ENCODE measurements at regions not wholly inside any gene's neighbourhood (a gene's known extent, or its start where the extent isn't known, plus 50 kb on each side); places are given as distances from the start of the nearest gene placed in this dataset.

DNA sequence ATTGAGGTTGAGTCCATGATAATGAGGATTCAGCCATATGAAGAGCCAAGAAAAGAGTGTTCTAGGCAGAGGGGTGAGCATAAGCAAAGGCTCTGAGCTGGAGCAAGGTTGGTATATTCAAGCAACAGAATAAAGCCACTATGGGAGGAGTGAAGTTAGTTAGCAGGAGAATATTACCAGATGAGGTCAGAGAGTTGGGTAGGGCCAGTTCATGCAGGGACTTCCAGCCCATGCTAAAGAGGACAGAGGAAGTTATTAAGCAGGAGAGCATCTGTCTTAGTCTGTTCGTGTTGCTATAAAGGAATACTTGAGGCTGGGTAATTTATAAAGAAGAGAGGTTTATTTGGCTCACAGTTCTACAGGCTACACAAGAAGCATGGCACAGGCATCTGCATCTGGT, 57.1 kb upstream of the ATG10 start:
- no peak for DNase-seq (ENCODE audit: low read depth)

DNA sequence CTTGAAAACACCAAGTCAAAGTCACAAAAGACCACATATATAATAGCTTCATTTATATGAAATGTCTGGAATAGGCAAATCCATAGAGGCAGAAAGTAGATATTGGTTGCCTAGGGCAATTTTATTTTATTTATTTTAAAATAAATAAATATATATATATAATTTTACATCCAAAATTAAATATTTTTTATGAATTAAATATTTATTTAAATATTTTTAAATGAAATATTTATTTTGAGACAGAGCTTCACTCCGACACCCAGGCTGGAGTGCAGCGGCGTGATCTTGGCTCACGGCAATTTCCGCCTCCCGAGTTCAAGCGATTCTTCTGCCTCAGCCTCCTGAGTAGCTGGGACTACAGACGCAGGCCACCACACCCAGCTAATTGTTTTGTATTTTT, 58.9 kb upstream of the ATG10 start:
- DNase-seq (ENCODE audit: low read depth): no peak

DNA sequence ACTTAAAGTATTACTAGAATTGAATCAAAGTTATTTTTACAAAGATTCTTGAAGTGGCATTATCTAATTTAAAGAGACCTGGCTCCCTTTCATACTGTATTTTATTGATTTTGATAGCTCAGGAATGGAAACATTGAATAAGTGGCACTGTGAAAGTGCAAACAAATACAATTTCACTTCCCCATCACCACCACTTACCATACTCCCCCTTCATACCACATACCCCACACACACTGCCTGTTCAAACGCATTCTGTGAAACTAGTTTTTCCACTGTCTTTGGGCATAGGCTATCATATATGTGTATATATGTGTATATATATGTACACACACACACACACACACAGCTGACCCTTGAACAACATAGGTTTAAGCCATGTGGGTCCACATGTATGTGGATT, 62.1 kb upstream of the ATG10 start:
- DNase-seq (ENCODE audit: low read depth): no peak

DNA sequence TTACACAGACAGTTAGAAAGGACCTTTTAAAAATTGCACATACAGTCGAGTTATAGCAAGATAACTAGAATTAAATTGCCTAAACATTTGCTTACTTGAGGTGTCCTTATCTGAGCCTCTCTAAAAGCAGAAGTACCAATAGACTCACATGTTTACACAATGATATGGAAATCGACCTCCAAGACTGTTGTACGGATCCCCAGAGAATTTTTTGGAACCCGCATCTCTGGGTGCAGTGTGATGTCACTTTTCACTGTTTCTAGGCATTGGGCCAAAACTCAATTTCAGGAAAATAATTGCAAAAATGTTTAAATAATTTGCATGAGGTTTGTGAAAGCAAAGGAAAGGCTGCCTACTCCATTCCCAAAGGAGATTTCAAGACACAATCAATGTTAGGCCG, 63.1 kb upstream of the ATG10 start:
- DNase-seq (ENCODE audit: low read depth): no peak

DNA sequence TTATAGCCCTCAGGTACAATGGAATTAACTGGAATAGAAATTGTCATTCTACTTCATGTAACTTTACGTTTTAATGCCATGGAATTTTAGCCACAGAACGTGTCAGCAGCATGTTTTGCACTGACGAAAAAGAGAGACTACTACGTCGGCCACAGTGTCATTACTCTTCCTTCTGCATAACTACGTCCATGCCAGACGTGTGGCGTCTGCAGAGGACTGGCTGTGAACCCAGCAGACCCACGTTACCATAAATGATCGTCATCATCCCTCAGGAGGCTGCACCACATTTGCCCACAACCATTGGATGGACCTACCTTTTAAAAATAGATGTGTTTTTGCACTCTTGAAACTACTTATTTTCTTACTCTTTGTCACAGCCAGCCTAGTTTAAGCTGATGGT, 63.8 kb upstream of the ATG10 start:
- no peak for DNase-seq (ENCODE audit: low read depth)

DNA sequence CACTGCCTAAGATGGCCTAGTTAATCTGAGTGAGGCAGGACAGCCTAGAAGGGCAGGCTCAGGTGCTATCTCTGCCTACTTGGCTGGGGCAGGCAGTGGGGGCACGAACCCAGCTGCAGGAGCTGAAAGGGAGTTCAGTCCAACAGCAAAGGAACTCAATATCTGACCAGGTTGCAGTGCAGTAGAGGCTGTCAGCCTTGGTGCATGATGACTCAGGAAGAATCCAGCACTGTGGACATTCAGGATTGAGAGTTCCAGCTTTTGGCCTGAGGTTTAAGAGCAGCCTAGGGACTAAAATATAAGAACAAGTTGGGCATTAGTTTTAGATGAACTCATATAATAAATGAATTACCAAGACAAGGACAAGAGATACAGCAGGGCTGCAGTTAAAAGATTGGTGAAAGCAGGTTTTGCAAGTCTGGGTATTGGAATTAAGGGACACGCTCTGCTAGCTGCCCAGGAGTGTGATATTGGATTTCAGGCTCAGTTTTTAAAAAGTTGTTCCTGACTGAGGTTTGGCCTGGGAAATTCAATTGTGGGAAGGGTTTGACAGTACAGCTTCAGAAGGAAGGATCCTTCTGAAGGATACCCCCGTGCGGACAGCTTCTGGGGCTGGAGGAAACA, 64.7 kb upstream of the ATG10 start:
- no peak for DNase-seq (ENCODE audit: low read depth)

DNA sequence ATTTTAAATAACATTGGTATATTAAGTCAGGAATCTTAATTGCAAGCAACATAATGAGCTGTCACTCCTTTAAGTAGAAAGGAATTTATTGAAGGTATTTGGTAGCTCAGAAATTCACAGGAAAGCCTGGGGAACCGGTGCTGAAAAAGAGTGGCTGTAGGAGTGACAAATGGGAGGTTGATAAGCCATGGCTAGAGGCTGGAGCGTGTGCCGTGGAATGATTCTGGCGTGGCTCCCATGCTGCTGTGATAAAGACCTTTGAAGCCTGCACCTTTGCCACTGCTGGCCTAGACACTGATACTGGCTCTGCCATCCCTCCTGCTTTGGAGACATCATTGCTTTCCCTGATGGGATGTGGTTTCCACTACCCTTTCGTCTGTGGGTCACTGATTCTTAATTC, 65.7 kb upstream of the ATG10 start:
- no peak for DNase-seq (ENCODE audit: low read depth)

DNA sequence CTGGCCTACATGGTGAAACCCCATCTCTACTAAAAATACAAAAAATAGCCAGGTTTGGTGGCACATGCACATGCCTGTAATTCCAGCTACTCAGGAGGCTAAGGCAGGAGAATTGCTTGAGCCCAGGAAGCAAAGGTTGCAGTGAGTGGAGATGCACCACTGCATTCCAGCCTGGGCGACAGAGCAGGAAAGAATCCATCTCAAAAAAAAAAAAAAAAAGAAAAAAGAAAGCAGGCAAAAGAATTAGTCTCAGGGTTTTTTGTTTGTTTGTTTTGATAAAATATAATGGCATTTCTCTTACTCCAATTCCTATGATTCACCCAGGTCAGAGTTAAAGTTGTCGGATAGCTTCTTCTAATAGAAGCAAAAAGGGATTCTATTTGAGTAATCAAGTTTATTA, 67.0 kb upstream of the ATG10 start:
- no peak for DNase-seq (ENCODE audit: low read depth)

DNA sequence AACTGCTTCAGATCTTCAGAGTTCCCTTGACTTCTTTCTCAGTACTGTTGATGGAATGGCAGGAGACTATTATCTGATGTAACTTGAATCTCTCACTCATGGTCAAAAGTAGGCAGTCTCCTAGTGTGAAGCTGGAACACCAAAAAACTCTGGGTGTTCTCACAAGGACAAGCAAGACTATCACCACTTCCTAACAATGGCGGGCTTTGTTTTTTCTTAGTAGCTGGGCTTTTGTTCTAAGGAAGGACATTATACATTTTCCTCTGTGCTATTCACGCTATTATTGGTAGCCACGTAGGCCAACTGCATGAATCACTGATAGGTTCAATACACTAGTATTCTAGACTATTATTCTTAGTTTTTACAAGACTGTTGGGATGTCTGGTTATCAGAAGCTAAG, 67.7 kb upstream of the ATG10 start:
- no peak for DNase-seq (ENCODE audit: low read depth)

DNA sequence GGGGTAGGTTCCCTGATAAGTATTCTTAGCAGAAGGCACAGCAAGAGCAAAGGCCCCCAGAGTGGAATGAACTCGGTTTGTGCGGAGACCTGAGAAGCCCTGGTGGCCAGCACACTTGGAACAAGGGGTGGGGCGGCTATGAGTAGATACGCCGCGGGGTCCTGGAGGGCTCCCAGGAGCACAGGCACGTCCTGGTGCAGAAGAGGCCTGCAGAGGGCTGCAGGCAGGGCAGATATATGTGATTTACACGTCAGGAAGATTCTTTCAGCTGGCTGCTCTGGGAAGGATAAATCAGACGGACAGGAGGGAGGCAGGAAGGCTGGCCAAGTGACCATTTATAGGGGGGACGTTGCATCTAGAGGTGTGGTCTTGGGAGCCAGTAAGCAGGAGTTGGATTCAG, 70.2 kb upstream of the ATG10 start:
- DNase-seq (ENCODE audit: low read depth): no peak

DNA sequence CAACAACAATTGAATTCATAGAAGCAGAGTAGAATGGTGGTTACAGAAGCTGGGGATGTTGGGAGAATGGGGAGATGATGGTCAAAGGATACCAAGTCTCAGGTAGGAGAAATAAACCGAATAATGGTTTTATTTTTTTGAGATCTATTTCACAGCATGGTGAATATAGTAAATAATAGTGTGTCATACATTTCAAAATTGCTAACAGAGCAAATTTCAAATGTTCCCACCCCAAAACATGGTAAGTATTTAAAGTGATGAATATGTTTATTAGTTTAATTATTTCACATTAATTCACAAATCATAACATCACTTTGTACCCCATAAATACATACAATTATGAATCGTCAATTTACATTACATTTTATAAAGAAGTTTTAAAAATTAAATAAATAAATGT, 72.7 kb upstream of the ATG10 start:
- DNase-seq (ENCODE audit: low read depth): no peak

DNA sequence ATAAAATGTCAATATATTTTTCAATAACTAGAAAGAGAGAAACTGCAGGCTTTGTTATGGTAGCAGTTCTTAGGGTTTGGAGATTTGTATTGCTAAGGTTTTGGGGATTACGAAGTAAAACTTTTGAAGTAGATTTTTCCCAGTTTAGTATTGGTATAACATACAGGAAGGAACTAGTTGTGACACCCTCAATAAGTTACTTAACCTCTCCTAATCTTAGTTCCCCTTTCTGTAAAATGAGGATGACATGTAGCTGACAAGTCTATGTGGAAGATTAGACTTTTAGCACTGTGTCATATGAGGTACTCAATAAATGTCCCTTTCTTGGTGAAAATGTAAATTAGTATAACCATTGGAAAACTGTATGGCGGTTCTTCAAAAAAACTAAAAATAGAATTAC, 73.4 kb upstream of the ATG10 start:
- no peak for DNase-seq (ENCODE audit: low read depth)

DNA sequence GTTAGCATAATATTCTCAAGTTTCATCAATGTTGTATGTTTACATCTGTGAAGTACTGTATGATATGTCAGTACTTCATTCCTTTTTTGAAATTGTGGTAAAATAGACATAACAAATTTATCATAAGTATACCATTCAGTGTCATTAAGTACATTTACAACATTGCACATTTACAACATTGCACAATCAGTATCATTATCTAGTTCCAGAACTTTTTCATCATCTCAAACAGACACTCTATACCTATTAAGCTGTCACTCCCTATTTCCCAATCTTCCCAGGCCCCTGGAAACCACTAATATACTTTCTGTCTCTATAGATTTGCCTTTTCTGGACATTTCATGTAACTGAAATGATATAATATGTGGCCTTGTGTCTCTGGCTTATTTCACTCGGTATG, 75.1 kb upstream of the ATG10 start:
- DNase-seq (ENCODE audit: low read depth): no peak

DNA sequence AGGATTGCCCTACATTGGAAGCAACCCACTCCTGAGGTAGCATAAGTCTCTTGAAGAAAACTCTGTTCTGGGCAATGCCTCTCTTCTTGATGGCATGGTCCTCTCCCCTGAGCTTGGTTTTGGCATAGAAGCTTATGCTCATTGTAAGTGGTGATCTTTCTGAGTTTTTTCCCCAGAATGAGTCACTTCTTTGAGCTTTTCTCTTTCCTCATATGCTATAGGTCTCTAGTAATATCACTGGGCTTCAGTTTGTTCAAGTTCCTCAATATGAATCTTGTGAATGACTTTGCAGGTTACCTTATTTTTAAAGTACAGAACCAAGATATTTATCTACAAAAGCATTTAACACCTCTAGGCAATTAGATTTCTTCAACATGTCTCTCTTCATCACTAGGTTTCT, 76.5 kb upstream of the ATG10 start:
- DNase-seq (ENCODE audit: low read depth): no peak

DNA sequence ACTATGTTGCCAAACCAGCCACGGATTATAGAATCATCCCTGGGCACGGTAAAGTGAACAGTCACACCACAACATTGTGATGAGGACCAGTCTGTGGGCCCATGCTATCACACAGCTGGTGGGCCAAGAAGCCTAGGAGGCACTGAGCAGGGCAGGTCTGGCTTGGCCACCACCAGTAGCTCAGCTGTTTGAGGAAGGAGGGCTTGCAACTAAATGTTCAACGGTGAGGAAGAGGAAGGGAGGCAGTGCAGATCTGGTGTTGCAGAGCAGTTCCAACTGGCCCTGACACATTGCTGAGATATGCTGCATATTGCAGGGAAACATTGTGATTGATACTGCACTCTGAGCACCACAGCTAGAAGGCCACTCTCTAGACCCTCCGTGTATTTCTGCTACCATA, 77.9 kb upstream of the ATG10 start:
- DNase-seq (ENCODE audit: low read depth): no peak

DNA sequence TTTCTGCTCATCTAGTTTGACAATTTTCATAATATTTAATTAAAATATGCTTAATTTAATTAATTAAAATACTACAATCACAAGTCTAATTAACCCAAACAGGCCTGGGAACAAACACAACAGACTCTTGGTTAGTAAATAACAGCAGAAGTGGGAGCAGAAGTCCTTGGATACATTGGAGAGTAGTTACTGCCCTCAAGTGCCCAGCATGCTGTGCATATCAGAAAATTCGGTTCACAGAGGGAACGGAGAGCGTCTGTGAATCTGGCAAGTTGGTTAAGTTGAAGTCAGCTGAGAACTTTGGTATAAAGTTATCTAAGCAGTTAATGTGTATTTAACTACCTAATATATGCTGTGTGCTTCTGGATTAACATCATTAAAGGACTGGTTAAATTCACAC, 87.0 kb upstream of the ATG10 start:
- no peak for DNase-seq (ENCODE audit: low read depth)

DNA sequence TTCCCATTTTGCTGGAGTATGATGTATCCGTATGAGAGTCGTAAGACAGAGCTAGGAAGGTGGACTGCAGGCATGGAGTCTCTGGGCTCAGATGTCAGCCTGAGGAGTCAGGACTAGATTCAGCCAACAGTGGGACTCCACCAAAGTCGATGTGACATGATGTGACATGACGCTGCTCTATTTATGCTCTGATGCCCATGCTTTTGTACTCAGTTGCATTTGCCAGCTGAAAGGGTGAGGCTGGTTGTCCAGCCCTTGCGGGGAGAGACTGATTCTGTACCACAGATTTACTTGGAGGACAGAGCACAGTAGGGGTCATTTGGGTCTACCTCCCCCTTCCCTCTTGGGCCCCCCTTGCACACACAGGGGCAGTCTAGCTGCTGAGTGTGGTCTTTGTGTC, 88.5 kb upstream of the ATG10 start:
- no peak for DNase-seq (ENCODE audit: low read depth)

DNA sequence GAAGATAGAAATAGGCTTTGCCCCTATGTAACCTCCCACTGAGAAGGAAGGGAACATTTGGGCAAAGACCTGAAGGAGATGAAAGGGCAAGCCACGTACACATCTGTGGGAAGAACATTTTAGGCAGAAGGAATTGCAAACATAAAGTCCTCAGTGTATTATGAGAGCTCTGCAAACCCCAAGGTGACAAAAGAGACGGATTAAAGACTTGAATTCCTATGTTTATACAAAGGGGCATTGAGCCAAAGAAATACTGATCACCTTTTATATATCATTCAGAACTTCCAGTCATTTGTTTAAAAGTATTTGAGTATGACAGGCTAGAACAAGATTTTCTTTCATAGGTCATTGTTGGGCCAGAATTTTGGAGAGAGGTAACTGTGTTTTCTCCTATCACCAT, 90.2 kb upstream of the ATG10 start:
- no peak for DNase-seq (ENCODE audit: low read depth)

DNA sequence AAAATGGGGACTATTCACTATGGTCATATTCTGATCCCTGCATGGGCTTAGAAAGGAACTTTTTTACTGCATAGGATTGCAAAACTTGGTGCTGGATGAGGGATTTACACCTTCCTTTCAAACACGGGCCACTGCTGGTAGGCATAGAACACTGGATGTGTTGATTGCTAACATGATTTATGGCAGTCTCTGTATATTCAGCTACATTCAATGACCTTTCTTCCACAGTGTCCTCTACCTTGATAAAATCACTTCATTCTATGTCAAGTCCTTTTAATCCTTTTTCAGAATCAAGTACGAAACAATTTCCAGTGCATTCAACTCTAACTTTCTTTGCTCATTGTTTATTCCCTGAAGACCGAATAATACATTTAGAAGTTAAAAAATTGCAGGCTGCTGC, 91.9 kb upstream of the ATG10 start:
- no peak for DNase-seq (ENCODE audit: low read depth)

DNA sequence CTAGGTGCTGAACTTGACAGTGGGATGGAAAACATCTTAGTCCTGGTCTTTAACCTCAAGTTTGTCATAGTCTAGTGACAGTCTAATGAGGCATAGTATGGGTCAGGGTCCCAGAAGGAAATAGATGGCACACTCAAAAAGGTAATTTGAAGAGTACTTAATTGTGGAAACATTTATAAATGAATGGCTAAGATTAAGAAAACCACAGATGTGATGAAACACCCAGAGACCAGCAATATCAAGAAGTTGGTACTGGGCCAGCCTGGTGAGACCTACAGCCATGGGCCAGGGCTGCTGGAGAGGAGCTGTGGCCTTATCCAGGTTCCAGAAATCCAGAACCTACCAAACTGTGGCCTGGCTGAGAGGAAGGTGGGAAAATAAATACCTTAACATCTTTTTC, 93.5 kb upstream of the ATG10 start:
- DNase-seq (ENCODE audit: low read depth): no peak

DNA sequence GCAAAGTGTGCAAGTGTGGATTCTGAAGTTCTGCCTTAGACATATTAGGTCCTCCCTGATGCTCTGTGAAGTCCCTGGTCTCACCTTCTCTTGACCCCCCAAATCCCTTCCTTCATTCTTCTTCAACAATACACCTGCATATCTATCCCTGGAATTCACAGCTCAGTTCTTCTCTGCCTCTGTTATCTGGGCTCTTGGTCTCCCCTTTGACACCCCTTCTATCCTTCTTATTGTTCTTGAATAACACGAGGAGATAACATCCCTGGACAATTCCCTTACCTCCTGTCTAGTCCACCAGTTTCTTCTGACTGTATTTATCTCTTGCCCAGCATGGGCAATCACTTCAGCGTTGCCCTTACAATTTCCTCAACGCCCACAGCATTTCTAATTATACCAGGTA, 104.8 kb upstream of the ATG10 start:
- DNase-seq (ENCODE audit: low read depth): no peak

DNA sequence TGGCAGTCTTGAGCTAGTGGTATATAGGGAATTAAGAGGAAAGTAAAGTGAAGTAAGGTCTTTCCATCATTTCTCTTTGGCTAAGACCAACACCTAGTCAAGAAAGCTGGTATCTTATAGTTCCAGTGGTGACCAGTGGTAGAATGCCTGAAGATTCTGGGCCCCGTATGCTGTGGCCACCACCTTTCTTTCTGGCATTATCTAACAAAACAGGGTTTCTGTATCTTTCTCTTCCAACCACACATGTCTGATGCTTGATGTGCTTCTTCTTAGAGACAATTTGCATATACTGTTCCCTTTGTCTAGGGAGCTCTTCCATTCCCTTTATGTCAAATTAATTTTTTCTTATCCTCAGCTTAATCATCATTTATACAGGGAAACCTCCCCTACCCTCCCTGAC, 109.9 kb upstream of the SSBP2 start:
- DNase-seq (ENCODE audit: low read depth): no peak

DNA sequence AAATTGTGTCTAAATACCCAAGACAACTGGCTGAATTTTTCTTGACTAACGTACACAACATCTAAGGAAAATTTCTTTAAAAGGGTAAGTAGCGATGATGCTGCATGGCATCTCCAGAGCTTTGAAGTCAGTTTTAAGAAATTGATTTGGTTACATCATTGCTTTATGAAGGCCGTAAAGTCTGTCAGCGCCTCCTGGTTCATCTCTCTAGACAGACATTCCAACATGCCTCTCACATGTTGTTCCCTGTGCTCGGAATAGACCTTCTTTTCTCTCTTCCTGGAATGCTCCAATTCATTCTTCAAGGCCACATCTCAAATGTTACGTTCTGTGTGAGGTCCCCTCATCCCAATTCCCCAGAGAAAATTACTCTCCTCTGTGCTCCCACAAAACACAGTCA, 108.7 kb upstream of the SSBP2 start:
- DNase-seq (ENCODE audit: low read depth): no peak

DNA sequence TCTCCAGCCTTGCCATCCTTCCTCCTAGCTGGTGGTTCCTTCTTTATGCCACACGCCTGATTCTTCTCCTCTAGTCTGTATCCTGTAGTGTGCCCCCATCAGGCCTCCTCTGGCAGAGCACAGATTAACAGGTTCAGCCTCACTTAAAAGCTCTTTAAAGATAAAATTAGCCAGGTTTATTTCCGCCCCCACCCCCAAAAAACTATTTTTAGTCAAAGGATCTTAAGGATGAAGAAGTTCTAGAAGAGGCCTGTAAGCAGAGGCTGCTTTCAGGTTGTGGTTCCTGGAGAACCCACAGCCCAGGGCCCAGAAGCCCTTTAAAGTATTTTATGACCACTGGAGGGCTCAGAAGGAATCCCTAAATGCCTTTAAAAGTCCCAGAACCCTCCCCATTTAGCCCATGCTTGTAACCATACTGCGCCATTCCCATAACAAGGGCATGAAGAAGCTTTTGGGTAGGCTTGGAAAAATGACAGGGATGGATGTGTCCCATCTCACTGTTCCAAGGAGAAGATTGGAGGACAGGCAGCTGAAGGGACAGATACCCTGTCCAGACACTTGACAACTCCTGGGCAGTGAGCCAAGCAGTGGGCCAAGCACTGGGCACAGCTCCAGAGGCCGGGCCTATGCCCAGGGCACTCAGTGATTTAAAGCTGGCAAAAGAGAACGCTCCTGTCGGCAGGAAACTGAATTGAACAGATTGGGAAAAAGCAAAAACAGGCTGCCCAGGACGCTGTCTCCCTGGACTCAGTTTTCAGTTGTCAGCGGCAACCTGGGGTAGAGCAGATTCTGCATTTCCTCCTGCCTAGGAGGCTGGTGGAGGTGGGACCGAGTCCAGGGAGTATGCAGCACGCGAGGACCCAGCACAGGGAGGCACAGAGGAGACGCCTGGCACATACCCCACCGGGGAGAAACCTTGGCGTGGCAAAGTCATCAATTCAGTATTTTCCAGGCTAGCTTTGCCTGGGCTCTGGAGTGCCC, 106.3 kb upstream of the SSBP2 start:
- no peak for DNase-seq (ENCODE audit: low read depth)
